Nucleus accumbens (tissue), 56 donors: ENCODE measurements at regions not wholly inside any gene's neighbourhood (a gene's known extent, or its start where the extent isn't known, plus 50 kb on each side); places are given as distances from the start of the nearest gene placed in this dataset.

Experiments
- DNase-seq, 56 donors: peaks; one replicate each; lab custom pipeline; 2025; lab: John Stamatoyannopoulos, UW

GRCh38 chr18:25457126-25457525 is 105.2 kb upstream of the ZNF521 start:
- no peak for DNase-seq

GRCh38 chr18:25456334-25457010 is 104.5 kb upstream of the ZNF521 start:
- no peak for DNase-seq

- DNase-seq: no peak
Observed at GRCh38 chr18:25455646-25456045, 103.7 kb upstream of the ZNF521 start.

- DNase-seq: no peak
Observed at GRCh38 chr18:25455159-25455558, 103.2 kb upstream of the ZNF521 start.

GRCh38 chr18:25454730-25455129 is 102.8 kb upstream of the ZNF521 start:
- no peak for DNase-seq

- DNase-seq: no peak
Observed at GRCh38 chr18:25454270-25454659, 102.3 kb upstream of the ZNF521 start.

GRCh38 chr18:25453556-25454269 is 101.7 kb upstream of the ZNF521 start:
- no peak for DNase-seq

- DNase-seq: no peak
Observed at GRCh38 chr18:25451077-25451658, 99.2 kb upstream of the ZNF521 start.

- DNase-seq: no peak
Observed at GRCh38 chr18:25449046-25449445, 97.1 kb upstream of the ZNF521 start.

- no peak for DNase-seq
Observed at GRCh38 chr18:25446972-25447371, 95.0 kb upstream of the ZNF521 start.

GRCh38 chr18:25445430-25445829 is 93.5 kb upstream of the ZNF521 start:
- DNase-seq: no peak

GRCh38 chr18:25443776-25444175 is 91.8 kb upstream of the ZNF521 start:
- no peak for DNase-seq

GRCh38 chr18:25435149-25435782 is 83.3 kb upstream of the ZNF521 start:
- DNase-seq: no peak

GRCh38 chr18:25434745-25435144 is 82.8 kb upstream of the ZNF521 start:
- no peak for DNase-seq

GRCh38 chr18:25433590-25433989 is 81.6 kb upstream of the ZNF521 start:
- no peak for DNase-seq

- DNase-seq: no peak
Observed at GRCh38 chr18:25425024-25425423, 73.1 kb upstream of the ZNF521 start.

GRCh38 chr18:25423760-25424159 is 71.8 kb upstream of the ZNF521 start:
- no peak for DNase-seq

- DNase-seq: no peak
Observed at GRCh38 chr18:25423267-25423666, 71.3 kb upstream of the ZNF521 start.

GRCh38 chr18:25422230-25422629 is 70.3 kb upstream of the ZNF521 start:
- no peak for DNase-seq

- DNase-seq: no peak
Observed at GRCh38 chr18:25420077-25420825, 68.3 kb upstream of the ZNF521 start.

GRCh38 chr18:25416374-25416773 is 64.4 kb upstream of the ZNF521 start:
- DNase-seq: no peak
